ENCODE measurements at regions not wholly inside any gene's neighbourhood (a gene's known extent, or its start where the extent isn't known, plus 50 kb on each side); places are given as distances from the start of the nearest gene placed in this dataset.

DNA sequence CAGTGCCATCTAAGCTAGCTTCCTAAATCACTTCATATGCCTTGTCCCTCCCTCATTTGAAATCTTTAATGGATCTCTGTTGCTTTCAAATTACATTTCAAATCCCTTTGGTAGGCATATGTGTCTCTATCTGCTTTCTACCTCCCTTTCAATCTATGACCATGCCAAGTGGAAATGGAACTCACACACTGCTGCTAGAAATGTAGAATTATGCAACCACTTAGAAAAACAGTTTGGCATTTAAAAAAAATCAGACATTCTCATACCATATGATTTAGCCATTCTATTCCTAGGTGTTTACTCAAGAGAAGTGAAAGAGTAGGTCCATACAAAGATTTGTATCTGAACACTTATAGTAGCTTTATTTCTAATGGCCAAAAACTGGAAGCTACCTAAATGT is 413.5 kb upstream of the INTU start:
- no peak for DNase-seq
- Histone ChIP-seq H3K4me3 (ENCODE audit: low read length) (no peak overlapping the region), H3K36me3 (replicated peaks; ENCODE audit: insufficient read depth, low read length) (no peaks in the 10 kb centered on the region), H3F3A (ENCODE audit: insufficient read depth, low read length) (no peaks in the 10 kb centered on the region), H3K4me1 (ENCODE audit: low read length) (no peaks in the 10 kb centered on the region), H3K9ac (ENCODE audit: low read length) (no peak overlapping the region), H3K79me2 (ENCODE audit: low read length) (no peaks in the 10 kb centered on the region), H3K9me3 (replicated peaks; ENCODE audit: insufficient read depth, low read length) (no peaks in the 10 kb centered on the region), H3K27me3 (replicated peaks; ENCODE audit: insufficient read depth, low read length) (no peaks in the 10 kb centered on the region), H3K9me2 (replicated peaks; ENCODE audit: insufficient read depth, low read length) (no peaks in the 10 kb centered on the region), H3K27ac (ENCODE audit: low read length) (no peak overlapping the region), H2AFZ (ENCODE audit: low read length) (no peak overlapping the region), H4K20me1 (ENCODE audit: insufficient read depth, low read length) (no peaks in the 10 kb centered on the region), H3K4me2 (ENCODE audit: low read depth, low read length) (no peak overlapping the region)
- TF ChIP-seq EZH2phosphoT487 (IDR thresholded peaks at IDR 0.05; ENCODE audit: low read length) (no peak), EZH2 (optimal IDR thresholded peaks at IDR 0.05; ENCODE audit: low read depth, low read length) (no peak), CTCF (IDR thresholded peaks at IDR 0.05; ENCODE audit: low read length) (no peak)

- Histone ChIP-seq H3K9me2 (replicated peaks; ENCODE audit: insufficient read depth, low read length) (no peaks in the 10 kb centered on the region), H3K4me3 (ENCODE audit: low read length) (no peak overlapping the region)
- TF ChIP-seq EZH2 (optimal IDR thresholded peaks at IDR 0.05; ENCODE audit: low read depth, low read length) (no peak), EZH2phosphoT487 (IDR thresholded peaks at IDR 0.05; ENCODE audit: low read length) (no peak), CTCF (IDR thresholded peaks at IDR 0.05; ENCODE audit: low read length) (no peak)
Observed at GRCh38 chr4:127224556-127224955, 408.2 kb upstream of the INTU start.

DNA sequence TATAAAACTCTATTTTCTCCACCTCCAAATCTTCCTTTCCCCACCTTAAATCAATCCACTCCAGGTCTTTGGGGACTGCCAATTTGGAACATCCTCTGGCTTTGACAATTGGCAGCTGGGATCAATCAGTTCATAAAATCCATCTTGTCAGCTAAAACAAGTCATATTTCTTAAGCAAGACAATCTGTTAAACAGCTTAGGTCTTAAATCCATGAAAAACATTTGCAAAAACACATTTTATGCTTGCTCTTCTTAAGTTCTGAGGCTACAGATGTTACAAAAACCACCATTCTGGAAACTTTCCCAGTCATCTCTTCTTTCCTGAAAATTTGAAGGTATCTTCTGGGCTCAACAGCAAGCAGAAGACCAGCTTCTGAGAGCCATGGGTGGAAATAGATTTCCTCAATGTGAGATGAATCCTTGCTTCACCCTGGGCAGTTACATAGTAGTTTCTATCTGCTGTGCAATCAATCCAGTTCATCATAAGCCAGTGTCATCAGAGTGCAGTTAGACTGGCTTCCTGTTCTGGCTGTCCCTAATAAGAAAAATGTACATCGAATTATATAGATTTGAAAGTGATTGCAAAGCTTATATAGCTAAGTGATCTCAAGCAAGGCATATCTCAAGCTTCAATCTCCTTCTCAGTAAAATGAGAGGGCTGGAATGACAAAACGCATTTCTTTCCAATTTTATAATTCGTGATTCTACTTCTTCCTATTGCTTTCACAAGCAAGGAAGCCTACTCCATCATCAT is 402.7 kb upstream of the INTU start:
- H4K20me1 ChIP-seq (ENCODE audit: insufficient read depth, low read length), result no peaks in the 10 kb centered on the region
- no peaks in the 10 kb centered on the region for H3K36me3 ChIP-seq (replicated peaks; ENCODE audit: insufficient read depth, low read length)
- H2AFZ ChIP-seq (ENCODE audit: low read length), result no peak overlapping the region
- TF ChIP-seq CTCF (IDR thresholded peaks at IDR 0.05; ENCODE audit: low read length) (no peak), EZH2phosphoT487 (IDR thresholded peaks at IDR 0.05; ENCODE audit: low read length) (no peak), EZH2 (optimal IDR thresholded peaks at IDR 0.05; ENCODE audit: low read depth, low read length) (no peak)
- H3K9ac ChIP-seq (ENCODE audit: low read length), result no peak overlapping the region
- no peak overlapping the region for H3K4me3 ChIP-seq (ENCODE audit: low read length)
- no peak for DNase-seq
- no peaks in the 10 kb centered on the region for H3K9me3 ChIP-seq (replicated peaks; ENCODE audit: insufficient read depth, low read length)
- H3K79me2 ChIP-seq (ENCODE audit: low read length), result no peaks in the 10 kb centered on the region
- H3K27ac ChIP-seq (ENCODE audit: low read length), result no peak overlapping the region
- H3K9me2 ChIP-seq (replicated peaks; ENCODE audit: insufficient read depth, low read length), result no peaks in the 10 kb centered on the region
- no peak overlapping the region for H3K4me2 ChIP-seq (ENCODE audit: low read depth, low read length)
- no peaks in the 10 kb centered on the region for H3K27me3 ChIP-seq (replicated peaks; ENCODE audit: insufficient read depth, low read length)
- no peaks in the 10 kb centered on the region for H3F3A ChIP-seq (ENCODE audit: insufficient read depth, low read length)
- no peaks in the 10 kb centered on the region for H3K4me1 ChIP-seq (ENCODE audit: low read length)

More at GRCh38 chr4:127224556-127224955, 408.2 kb upstream of the INTU start:
- Histone ChIP-seq H3K4me2 (ENCODE audit: low read depth, low read length) (no peak overlapping the region), H3K27me3 (replicated peaks; ENCODE audit: insufficient read depth, low read length) (no peaks in the 10 kb centered on the region), H3K27ac (ENCODE audit: low read length) (no peak overlapping the region), H3K9me3 (replicated peaks; ENCODE audit: insufficient read depth, low read length) (no peaks in the 10 kb centered on the region), H3K79me2 (ENCODE audit: low read length) (no peaks in the 10 kb centered on the region), H3F3A (ENCODE audit: insufficient read depth, low read length) (no peaks in the 10 kb centered on the region), H4K20me1 (ENCODE audit: insufficient read depth, low read length) (no peaks in the 10 kb centered on the region), H3K36me3 (replicated peaks; ENCODE audit: insufficient read depth, low read length) (no peaks in the 10 kb centered on the region), H3K9ac (ENCODE audit: low read length) (no peak overlapping the region), H3K4me1 (ENCODE audit: low read length) (no peaks in the 10 kb centered on the region), H2AFZ (ENCODE audit: low read length) (no peak overlapping the region)
- no peak for DNase-seq
